ENCODE measurements at regions not wholly inside any gene's neighbourhood (a gene's known extent, or its start where the extent isn't known, plus 50 kb on each side); places are given as distances from the start of the nearest gene placed in this dataset.

- no peak for TF ChIP-seq CTCF (IDR thresholded peaks at IDR 0.05)
- TF ChIP-seq ELF4 (CRISPR knock-in tag; IDR thresholded peaks at IDR 0.05; ENCODE audit: low read depth), result no peak
- TF ChIP-seq E2F1 (CRISPR knock-in tag; IDR thresholded peaks at IDR 0.05), result no peak
- TF ChIP-seq USF2 (CRISPR knock-in tag; IDR thresholded peaks at IDR 0.05), result no peak
- no peak for TF ChIP-seq SP1 (CRISPR knock-in tag; conservative IDR thresholded peaks at IDR 0.05)
- no peak for TF ChIP-seq ETV6 (CRISPR knock-in tag; IDR thresholded peaks at IDR 0.05)
- TF ChIP-seq ATF6 (CRISPR knock-in tag; IDR thresholded peaks at IDR 0.05), result no peak
- TF ChIP-seq FOXJ3 (CRISPR knock-in tag; IDR thresholded peaks at IDR 0.05; ENCODE audit: borderline replicate concordance), result no peak
- TF ChIP-seq JUN (CRISPR knock-in tag; IDR thresholded peaks at IDR 0.05), result no peak
These were observed 304.7 kb upstream of the SYT4 start for GRCh38 chr18:43581936-43582519.
